ENCODE measurements at regions not wholly inside any gene's neighbourhood (a gene's known extent, or its start where the extent isn't known, plus 50 kb on each side); places are given as distances from the start of the nearest gene placed in this dataset.
"Not testable (repeated sequence)": the region's sequence is repeated elsewhere in the genome, so short reads cannot be mapped to it uniquely, and the experiment has no call there.

DNA sequence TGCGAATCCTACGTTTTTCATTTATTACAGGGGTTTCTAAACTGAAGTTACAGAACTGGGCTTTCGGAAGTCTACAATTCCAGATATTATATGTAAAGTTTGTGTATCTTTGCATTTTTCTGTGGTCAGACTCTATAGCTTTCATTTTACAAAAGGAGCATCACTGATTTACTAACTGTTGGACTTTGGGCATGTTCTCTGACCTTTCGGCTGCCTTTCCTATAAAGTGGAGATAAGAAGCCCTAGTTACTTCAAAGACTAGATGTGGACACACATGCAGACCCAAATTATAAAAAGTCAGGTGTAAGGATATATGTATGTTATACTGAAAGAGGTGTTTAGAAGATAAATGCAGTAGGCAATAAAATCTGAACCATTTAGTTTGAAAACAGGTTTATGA, 126.6 kb upstream of the PRKCQ start (continued):
- TF ChIP-seq, protein P1, sequence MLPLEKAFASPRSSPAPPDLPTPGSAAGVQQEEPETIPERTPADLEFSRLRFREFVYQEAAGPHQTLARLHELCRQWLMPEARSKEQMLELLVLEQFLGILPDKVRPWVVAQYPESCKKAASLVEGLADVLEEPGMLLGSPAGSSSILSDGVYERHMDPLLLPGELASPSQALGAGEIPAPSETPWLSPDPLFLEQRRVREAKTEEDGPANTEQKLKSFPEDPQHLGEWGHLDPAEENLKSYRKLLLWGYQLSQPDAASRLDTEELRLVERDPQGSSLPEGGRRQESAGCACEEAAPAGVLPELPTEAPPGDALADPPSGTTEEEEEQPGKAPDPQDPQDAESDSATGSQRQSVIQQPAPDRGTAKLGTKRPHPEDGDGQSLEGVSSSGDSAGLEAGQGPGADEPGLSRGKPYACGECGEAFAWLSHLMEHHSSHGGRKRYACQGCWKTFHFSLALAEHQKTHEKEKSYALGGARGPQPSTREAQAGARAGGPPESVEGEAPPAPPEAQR (CRISPR knock-in tag; IDR thresholded peaks at IDR 0.05): no peak
- no peak for TF ChIP-seq ZNF121 (CRISPR knock-in tag; IDR thresholded peaks at IDR 0.05)
- TF ChIP-seq, protein P2, sequence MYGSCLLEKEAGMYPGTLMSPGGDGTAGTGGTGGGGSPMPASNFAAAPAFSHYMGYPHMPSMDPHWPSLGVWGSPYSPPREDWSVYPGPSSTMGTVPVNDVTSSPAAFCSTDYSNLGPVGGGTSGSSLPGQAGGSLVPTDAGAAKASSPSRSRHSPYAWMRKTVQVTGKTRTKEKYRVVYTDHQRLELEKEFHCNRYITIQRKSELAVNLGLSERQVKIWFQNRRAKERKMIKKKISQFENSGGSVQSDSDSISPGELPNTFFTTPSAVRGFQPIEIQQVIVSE (CRISPR knock-in tag; IDR thresholded peaks at IDR 0.05; ENCODE audit: borderline replicate concordance): no peak
- TF ChIP-seq, protein P3, sequence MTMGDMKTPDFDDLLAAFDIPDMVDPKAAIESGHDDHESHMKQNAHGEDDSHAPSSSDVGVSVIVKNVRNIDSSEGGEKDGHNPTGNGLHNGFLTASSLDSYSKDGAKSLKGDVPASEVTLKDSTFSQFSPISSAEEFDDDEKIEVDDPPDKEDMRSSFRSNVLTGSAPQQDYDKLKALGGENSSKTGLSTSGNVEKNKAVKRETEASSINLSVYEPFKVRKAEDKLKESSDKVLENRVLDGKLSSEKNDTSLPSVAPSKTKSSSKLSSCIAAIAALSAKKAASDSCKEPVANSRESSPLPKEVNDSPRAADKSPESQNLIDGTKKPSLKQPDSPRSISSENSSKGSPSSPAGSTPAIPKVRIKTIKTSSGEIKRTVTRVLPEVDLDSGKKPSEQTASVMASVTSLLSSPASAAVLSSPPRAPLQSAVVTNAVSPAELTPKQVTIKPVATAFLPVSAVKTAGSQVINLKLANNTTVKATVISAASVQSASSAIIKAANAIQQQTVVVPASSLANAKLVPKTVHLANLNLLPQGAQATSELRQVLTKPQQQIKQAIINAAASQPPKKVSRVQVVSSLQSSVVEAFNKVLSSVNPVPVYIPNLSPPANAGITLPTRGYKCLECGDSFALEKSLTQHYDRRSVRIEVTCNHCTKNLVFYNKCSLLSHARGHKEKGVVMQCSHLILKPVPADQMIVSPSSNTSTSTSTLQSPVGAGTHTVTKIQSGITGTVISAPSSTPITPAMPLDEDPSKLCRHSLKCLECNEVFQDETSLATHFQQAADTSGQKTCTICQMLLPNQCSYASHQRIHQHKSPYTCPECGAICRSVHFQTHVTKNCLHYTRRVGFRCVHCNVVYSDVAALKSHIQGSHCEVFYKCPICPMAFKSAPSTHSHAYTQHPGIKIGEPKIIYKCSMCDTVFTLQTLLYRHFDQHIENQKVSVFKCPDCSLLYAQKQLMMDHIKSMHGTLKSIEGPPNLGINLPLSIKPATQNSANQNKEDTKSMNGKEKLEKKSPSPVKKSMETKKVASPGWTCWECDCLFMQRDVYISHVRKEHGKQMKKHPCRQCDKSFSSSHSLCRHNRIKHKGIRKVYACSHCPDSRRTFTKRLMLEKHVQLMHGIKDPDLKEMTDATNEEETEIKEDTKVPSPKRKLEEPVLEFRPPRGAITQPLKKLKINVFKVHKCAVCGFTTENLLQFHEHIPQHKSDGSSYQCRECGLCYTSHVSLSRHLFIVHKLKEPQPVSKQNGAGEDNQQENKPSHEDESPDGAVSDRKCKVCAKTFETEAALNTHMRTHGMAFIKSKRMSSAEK (CRISPR knock-in tag; IDR thresholded peaks at IDR 0.05; ENCODE audit: borderline replicate concordance): no peak

GRCh38 chr10:6704896-6705295, 124.8 kb upstream of the PRKCQ start:
- POLR2A ChIA-PET: interaction anchor here (0.6 to 0.7 kb wide), 4 partner anchors 17 to 263 kb away, joined by 3 to 8 read pairs (median 4); no protein-coding TSS in a partner anchor
- TF ChIP-seq FOXP1 (CRISPR knock-in tag; IDR thresholded peaks at IDR 0.05; ENCODE audit: borderline replicate concordance) (no peak), NFATC4 (CRISPR knock-in tag; IDR thresholded peaks at IDR 0.05) (no peak), ATF3 (CRISPR knock-in tag; conservative IDR thresholded peaks at IDR 0.05) (no peak), E2F1 (CRISPR knock-in tag; IDR thresholded peaks at IDR 0.05) (no peak), CREM (CRISPR knock-in tag; IDR thresholded peaks at IDR 0.05) (no peak), E2F5 (CRISPR knock-in tag; IDR thresholded peaks at IDR 0.05) (no peak), ESRRA (CRISPR knock-in tag; IDR thresholded peaks at IDR 0.05; ENCODE audit: borderline replicate concordance) (no peak), ZNF396 (CRISPR knock-in tag; IDR thresholded peaks at IDR 0.05; ENCODE audit: borderline replicate concordance) (no peak), ZNF219 (CRISPR knock-in tag; IDR thresholded peaks at IDR 0.05; ENCODE audit: borderline replicate concordance) (no peak)
- TF ChIP-seq, protein P4, sequence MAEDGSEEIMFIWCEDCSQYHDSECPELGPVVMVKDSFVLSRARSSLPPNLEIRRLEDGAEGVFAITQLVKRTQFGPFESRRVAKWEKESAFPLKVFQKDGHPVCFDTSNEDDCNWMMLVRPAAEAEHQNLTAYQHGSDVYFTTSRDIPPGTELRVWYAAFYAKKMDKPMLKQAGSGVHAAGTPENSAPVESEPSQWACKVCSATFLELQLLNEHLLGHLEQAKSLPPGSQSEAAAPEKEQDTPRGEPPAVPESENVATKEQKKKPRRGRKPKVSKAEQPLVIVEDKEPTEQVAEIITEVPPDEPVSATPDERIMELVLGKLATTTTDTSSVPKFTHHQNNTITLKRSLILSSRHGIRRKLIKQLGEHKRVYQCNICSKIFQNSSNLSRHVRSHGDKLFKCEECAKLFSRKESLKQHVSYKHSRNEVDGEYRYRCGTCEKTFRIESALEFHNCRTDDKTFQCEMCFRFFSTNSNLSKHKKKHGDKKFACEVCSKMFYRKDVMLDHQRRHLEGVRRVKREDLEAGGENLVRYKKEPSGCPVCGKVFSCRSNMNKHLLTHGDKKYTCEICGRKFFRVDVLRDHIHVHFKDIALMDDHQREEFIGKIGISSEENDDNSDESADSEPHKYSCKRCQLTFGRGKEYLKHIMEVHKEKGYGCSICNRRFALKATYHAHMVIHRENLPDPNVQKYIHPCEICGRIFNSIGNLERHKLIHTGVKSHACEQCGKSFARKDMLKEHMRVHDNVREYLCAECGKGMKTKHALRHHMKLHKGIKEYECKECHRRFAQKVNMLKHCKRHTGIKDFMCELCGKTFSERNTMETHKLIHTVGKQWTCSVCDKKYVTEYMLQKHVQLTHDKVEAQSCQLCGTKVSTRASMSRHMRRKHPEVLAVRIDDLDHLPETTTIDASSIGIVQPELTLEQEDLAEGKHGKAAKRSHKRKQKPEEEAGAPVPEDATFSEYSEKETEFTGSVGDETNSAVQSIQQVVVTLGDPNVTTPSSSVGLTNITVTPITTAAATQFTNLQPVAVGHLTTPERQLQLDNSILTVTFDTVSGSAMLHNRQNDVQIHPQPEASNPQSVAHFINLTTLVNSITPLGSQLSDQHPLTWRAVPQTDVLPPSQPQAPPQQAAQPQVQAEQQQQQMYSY (CRISPR knock-in tag; IDR thresholded peaks at IDR 0.05): no peak
- TF ChIP-seq, protein P5, sequence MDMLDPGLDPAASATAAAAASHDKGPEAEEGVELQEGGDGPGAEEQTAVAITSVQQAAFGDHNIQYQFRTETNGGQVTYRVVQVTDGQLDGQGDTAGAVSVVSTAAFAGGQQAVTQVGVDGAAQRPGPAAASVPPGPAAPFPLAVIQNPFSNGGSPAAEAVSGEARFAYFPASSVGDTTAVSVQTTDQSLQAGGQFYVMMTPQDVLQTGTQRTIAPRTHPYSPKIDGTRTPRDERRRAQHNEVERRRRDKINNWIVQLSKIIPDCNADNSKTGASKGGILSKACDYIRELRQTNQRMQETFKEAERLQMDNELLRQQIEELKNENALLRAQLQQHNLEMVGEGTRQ (CRISPR knock-in tag; IDR thresholded peaks at IDR 0.05): no peak
- TF ChIP-seq, protein P6, sequence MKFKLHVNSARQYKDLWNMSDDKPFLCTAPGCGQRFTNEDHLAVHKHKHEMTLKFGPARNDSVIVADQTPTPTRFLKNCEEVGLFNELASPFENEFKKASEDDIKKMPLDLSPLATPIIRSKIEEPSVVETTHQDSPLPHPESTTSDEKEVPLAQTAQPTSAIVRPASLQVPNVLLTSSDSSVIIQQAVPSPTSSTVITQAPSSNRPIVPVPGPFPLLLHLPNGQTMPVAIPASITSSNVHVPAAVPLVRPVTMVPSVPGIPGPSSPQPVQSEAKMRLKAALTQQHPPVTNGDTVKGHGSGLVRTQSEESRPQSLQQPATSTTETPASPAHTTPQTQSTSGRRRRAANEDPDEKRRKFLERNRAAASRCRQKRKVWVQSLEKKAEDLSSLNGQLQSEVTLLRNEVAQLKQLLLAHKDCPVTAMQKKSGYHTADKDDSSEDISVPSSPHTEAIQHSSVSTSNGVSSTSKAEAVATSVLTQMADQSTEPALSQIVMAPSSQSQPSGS (CRISPR knock-in tag; IDR thresholded peaks at IDR 0.05; ENCODE audit: borderline replicate concordance, low read depth): no peak
- ATAC-seq (no peak), DNase-seq (ENCODE audit: low spot score) (no peak)
- no peak overlapping the region for H3K4me3 Mint-ChIP-seq
- peaks cover 21% of the 10 kb centered on the region for H3K4me1 Mint-ChIP-seq
- no peak overlapping the region for H3K27ac Mint-ChIP-seq
- H3K27me3 Mint-ChIP-seq (ENCODE audit: low read depth): no peaks in the 10 kb centered on the region; the same call in 1 of the 2 replicates
- no peaks in the 10 kb centered on the region for H3K9me3 Mint-ChIP-seq
- H3K36me3 Mint-ChIP-seq: no peaks in the 10 kb centered on the region
- CTCF ChIA-PET: interaction anchor here (0.6 to 0.7 kb wide), 2 partner anchors 56 to 690 kb away, joined by 3 to 5 read pairs; no protein-coding TSS in a partner anchor

DNA sequence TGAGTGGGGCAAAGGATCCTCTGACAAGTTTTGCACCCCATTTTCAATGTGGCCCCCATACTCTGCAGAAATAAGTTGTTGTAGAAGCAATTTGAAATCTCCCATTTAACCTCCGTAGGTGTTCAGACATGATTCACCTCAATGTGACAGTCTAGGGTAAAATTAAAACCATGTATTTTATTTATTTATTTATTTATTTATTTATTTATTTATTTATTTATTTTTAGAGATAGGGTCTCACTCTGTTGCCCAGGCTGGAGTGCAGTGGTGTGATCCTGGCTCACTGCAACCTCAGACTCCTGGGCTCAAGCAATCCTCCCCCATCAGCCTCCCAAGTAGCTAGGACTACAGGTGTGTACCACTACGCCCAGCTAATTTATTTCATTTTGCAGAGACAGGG, 122.8 kb upstream of the PRKCQ start:
- H3K9me3 Mint-ChIP-seq; H3K36me3 Mint-ChIP-seq; H3K4me3 Mint-ChIP-seq; ATAC-seq; H3K27ac Mint-ChIP-seq; POLR2A ChIA-PET; DNase-seq (ENCODE audit: low spot score); H3K27me3 Mint-ChIP-seq (ENCODE audit: low read depth): not testable (repeated sequence)
- CTCF ChIA-PET: interaction anchor here (1.0 kb wide), 1 partner anchor 85 kb away, joined by 4 read pairs; no protein-coding TSS in a partner anchor
- H3K4me1 Mint-ChIP-seq: peaks cover 14% of the 10 kb centered on the region
